ENCODE measurements at regions not wholly inside any gene's neighbourhood (a gene's known extent, or its start where the extent isn't known, plus 50 kb on each side); places are given as distances from the start of the nearest gene placed in this dataset.
"Not testable (repeated sequence)": the region's sequence is repeated elsewhere in the genome, so short reads cannot be mapped to it uniquely, and the experiment has no call there.

DNA sequence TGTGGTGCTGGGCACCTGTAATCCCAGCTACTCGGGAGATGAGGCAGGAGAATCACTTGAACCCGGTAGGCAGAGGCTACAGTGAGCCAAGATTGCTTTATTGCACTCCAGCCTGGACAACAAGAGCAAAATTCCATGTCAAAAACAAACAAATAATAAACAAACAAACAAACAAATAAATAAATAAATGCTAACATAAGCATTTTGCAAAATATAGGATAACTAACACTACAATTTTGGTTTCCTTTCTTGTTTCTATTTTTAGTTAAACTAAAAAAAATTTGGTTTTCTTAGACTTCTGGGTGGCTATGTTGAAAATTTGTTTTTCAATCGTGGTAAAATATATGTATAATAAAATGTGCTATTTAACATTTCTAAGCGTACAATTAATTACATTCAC lies 115.0 kb upstream of the ZNF516 start:
- DNase-seq (ENCODE audit: low read depth, low spot score) = no peak

DNA sequence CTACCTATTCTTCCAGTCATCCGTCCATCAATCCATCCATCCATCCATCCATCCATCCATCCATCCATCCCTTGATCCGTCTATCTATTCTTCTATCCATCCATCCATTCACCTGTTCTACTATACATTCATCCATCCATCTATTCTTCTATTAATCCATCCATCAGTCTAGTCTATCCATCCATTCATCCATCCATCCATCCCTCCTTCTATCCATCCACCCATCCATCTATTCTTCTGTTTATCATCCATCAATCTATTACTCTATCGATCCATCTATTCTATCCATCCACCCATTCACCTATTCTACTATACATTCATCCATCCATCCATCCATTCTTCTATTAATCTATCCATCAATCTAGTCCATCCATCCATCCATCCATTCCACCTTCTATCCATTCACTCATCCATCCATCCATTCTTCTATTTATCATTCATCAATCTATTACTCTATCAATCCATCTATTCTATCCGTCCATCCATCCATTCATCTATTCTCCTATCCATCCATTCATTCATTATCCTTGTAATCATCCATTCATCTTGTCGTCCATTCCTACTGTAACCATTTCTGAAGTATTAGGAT lies 110.4 kb upstream of the ZNF516 start:
- DNase-seq (ENCODE audit: low read depth, low spot score) = no peak

DNA sequence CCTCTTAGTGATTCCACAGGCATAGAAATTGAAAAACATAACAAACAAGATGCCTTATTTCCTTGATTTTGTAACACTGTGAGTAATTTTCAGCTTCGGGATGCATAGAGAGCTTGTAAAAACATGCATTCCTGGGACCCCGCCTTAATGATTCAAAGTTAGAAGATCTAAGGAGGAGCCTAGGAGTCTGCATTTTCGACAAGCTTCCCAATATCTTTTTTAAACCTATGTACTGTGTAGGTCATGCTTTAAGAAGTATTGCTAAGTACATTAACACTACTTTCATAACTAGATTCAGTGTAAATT lies 109.8 kb upstream of the ZNF516 start:
- DNase-seq (ENCODE audit: low read depth, low spot score) = no peak

DNA sequence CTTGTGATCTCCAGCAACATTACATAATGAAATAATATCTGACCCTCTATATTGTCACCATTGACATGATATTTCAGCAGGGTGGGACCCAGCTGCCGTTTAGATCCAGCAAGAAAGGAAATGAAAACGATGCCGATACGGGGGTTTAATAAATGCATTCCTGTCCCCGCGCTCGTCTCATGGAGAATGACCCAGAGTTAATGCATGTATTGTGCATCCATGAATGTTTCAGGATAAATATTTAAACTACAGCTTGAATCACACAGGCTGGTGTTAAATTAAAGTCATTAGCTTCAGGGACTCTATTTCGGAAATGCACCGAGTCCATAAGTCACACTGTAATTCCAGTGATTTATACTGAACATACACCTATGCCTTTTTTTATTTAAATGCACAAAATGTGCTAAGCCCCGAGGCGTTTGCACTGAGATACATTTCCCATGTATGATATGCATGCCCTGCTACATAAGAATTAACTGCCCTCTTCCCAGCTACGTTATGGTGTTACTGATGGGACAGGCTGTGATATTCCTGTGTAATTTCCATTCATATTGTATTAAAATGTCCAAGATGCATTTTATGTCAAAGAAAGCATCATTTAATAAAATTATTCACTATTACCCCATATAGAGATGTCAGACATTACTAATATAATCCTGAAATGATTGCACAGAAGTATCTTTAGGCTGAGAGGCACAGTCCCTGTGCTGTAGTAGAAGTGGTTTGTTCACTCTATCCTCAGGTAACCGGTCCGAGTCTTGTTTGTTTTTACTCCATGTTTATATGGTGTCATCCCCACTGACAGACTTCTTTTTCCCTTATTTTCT lies 109.3 kb upstream of the ZNF516 start:
- no peak for DNase-seq (ENCODE audit: low read depth, low spot score)

DNA sequence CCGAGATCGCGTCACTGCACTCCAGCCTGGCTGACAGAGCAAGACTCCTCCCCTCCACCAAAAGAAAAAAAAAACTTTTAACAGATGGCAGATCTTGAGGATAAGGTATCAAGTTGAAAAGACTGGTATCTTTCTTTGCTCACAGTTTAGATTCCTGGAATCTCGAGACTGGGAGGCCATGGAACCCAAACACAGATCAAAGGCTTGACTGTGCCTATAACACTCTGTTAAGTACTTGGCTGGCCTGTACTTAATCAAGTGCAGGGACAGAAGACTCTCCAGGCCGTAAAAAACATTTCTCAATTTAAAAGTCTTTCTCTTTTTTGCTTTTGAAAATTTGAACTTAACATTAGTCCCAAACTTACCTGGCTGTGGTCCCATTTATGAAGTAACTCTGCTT lies 107.1 kb upstream of the ZNF516 start:
- DNase-seq (ENCODE audit: low read depth, low spot score) = no peak

DNA sequence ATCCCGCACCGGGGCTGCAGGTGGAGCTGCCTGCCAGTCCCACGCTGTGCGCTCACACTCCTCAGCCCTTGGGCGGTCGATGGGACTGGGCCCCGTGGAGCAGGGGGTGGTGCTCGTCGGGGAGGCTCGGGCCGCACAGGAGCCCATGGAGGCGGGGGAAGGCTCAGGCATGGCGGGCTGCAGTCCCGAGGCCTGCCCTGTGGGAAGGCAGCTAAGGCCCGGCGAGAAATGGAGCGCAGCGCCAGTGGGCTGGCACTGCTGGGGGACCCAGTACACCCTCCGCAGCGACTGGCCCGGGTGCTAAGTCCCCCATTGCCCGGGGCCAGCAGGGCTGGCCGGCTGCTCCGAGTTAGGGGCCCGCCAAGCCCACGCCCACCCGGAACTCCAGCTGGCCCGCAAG lies 105.0 kb upstream of the ZNF516 start:
- not testable (repeated sequence) for DNase-seq (ENCODE audit: low read depth, low spot score)

DNA sequence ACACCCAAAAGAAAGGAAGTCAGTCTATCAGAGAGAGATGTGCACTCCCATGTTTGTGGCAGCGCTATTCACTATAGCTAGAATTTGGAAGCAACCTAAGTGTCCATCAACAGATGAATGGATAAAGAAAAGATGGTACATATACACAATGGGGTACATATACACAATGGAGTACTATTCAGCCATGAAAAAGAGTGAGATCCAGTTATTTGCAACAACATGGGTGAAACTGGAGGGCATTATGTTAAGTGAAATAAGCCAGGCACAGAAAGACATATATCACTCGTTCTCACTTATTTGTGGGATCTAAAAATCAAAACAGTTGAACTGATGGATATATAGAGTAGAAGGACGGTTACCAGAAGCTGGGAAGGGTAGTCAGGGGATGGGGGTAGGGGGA lies 99.9 kb upstream of the ZNF516 start:
- no peak for DNase-seq (ENCODE audit: low read depth, low spot score)

DNA sequence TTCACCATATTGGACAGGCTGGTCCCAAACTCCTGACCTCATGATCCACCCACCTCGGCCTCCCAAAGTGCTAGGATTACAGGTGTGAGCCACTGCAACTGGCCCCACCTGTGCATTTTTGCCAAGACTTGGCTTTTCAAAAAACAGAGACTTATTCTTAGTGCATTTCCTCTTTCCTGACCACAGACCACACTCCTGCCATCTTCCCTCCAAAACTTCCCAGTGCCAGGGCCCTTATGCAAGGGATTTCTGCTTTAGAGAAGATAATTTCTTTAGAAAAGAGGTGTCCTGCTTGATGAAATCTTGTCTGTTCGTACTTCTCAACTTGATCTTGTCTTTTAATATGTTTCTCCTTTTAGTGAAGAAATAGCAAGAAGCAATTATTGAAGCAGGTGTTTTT lies 98.8 kb upstream of the ZNF516 start:
- no peak for DNase-seq (ENCODE audit: low read depth, low spot score)

DNA sequence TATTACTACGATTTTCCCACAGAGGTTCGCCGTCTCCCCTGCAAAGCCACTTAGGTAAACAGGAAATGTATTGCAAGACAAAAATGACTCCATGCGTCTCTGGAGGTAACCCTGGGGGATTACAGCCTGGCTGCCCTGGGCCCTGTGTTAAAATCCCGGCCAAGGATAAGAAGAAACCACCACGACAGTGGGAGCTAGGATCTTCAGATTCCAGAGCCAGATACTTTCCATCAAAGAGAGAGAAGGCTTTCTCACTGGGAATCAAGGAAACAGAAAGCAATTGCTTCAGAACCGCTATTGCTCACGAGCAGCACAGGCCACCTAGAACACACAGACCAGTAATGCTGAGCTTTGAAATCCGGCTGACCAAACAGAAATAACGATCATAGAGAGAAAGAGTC lies 97.9 kb upstream of the ZNF516 start:
- no peak for DNase-seq (ENCODE audit: low read depth, low spot score)

DNA sequence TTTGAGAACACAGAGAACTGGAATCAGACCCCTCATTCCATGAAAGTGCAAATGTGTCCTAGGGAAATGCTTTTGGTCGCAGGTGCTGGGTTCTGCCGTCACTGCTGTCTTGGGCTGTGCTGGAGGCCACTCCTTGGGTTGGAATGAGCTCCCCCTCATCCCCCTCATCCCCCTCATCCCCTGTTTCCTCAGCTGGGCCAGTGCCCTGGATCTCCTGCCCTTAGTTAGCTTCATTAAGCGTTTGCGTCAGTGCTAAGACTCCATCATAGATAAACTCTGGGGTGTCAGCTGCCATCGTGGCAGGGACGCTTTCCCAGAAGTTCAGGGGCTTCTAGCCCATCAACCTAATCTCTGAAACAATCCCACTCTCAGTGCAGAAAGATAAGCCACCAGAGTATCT lies 97.1 kb upstream of the ZNF516 start:
- DNase-seq (ENCODE audit: low read depth, low spot score) = no peak

DNA sequence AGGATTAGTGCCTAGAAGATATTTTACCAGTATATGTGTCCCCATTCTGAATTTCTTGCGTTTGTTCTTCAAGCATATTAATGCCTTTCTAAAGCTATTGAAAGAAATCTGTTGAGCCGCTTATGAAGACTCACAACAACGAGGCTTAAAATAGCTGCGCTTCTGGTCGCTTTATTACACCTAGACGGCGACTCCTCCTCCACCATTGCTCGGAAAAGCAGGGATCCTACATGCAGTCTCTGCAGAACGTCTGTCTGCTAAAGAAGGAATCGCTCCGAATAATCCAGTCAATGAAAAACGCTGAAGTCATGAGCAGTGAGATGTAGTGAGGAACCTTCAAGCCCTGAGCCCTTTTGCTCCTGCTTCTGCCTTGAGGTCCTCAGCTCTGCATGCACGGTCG lies 94.8 kb upstream of the ZNF516 start:
- no peak for DNase-seq (ENCODE audit: low read depth, low spot score)

DNA sequence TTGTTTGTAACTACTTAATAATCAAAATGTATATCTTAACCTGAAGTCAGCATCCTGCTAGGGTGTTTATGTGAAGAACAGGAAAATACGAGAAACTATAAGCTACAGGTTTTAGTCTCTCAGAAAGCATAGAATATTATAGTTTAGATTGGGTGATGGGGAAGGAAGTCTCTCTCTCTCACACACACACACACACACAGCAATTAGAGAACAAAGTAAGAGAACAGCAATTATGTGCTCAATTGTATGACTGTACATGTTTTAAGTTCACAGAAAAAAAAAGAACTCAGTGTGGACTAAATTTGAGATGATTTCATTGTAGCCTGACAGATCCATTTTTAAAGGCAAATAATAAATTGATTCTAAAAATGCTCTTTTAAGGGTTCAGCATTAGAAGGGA lies 94.3 kb upstream of the ZNF516 start:
- DNase-seq (ENCODE audit: low read depth, low spot score) = no peak

DNA sequence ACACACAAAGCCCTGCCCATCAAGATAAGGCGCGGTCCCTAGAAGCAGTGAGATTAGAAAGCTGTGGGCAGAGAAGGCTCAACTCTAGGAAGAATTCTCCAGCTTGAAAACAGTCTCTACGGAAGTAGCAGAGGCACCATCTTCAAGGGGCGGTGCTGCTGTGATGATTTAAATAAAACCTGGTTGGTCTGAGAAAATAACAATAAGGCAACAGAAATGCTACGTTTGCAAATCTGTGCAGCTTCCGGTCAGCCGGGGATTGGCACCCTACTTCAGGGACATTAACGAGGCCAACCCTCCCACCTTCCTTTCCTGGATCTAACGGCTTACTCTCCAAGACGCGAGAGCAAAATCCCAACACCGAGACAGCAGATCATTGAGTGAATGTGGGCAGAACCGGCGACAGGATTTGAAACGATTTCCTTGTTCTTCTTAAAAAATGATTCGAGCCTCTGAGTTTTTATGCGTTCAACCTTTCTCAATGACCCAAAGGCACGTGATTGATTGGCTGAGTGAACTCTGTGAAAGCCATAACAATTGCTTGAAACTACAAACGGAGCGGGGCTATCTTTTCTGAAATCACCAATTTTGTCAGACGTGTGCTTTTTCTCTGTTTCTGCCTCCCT lies 93.7 kb upstream of the ZNF516 start:
- no peak for DNase-seq (ENCODE audit: low read depth, low spot score)

DNA sequence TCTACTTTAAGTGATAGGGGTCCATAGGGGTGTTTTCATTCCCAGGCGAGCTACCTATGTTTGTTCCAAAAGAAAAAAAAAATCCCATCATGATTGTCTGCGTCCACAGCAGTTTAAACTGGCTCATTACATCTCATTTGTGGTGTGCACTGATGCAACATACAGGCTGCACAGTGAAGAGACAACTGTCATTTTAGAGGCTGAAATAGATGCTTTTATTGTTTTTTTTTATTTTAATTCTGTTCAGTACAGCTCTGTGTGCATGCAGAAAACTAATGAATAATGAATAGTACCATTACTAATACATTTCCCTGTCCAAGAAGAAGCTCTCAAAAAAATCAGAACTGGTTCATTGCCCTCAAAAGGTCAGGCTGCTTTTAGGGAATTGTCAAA lies 92.8 kb upstream of the ZNF516 start:
- DNase-seq (ENCODE audit: low read depth, low spot score) = no peak

DNA sequence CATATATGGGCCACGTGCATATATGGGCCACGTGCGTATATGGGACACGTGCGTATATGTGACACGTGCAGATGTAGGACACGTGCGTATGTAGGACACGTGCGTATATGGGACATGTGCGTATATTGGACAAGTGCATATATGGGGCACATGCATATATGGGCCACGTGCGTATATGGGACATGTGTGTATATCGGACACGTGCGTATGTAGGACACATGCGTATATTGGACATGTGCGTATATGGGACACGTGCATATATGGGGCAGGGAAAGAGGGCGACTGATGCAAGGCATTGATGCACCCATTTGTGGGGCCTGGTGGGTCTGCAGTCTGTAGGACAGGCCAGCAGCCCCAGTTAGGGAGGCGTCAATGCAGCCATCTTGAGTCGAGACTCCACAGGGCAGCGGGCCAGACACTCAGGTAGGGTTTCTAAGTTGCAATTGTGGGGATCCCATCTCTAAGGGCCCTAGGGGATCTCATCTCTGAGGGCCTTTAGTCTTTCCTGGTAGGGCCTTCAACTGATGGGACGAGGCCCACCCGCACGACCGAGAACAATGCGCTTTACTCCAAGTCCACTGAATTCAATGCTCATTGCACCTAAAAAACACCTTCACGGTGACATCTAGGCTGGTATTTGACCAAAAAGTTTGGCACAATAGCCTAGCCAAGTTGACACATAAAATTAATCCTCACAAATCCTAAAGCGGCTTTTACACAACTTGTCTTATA lies 92.3 kb upstream of the ZNF516 start:
- DNase-seq (ENCODE audit: low read depth, low spot score) = no peak

DNA sequence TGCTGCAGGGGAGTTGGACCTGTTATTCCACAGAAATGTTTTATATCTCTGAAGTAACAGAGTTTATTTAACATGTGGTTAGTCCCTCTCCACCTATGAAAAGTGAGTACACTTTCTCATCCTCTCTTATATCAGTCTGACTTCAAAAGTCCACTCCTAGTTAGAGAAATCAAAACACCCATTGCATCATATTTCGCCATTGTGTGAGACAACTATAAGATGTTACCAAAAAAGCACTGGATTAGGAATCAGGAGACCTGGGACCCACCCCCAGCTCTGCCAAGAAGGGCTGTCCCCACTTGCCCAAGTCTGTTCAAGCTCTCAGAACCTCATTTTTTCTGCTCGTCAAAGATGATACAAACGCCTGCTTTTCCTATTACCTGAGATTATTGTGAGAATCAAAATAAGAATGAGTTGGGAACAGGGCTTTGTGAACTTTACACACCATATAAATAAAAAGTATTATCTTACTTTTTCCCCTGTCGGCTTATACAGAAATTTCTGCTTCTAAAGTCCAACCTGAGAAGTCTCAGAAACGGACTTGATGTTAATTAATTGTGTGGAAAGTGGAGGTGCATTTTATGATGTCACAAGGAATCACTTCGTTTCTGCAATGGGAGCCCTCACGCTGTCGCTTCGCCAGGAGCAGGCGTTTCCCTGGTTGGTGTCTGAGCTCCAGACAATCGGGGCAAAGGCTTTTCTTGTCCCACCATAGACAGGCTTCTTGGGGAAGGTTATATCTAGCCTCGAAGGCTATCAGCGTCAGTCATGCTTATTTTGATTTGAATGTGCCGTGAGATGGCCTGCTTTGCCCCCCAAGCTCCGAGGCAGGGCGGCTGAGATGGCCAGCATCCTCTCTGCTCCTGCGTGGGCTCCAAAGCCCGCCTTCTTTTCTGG lies 89.6 kb upstream of the ZNF516 start:
- no peak for DNase-seq (ENCODE audit: low read depth, low spot score)

DNA sequence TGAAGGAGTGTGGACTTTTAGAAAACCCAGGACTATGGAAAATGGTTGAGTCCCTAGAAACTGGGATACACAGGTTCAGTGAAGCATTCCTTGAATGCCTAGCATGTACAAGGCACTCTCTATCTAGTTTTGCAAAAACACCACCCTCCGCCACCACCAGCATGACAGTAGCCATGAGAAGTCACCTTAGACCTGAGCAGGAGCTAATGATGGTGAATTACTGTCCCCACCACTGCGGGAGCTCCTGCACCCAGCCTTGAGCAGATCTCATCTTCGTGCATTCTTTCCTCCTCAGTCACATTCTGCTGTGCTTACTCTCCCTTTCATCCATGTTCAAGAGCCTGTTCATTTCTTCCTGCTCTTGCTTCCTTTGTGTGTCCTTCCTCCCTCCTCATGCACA lies 86.2 kb upstream of the ZNF516 start:
- no peak for DNase-seq (ENCODE audit: low read depth, low spot score)

DNA sequence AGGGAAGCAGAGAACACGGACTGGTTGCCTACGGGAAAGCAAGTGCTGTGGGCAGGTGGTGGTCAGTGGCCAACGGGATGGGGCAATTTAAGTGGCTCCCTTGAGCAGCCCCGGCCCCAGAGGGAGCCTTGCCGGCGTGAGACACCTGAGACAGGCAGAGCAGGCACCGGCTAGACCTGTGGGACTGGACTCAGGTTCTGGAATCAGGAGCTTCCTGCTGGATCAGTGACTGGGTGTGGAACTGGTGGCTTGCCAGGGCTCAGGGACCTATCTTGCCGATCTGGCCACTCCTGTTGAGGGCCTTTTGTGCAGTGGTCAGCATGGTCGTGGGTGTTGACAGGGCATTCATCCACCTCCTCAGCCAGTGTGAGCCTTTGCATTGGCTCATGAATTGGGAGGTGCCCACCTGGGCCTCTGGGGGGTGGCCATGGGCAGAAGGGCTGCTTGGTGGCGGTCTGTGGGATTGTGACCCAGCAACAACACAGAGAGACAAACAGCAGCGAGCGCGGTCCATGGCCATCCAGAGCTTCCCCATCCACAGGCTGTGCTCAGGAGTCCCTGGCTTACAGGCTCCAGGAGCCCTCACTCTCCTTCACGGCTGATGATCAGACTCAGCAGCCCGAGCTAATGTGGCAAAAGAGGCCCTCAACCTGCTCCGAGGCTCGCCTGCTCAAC lies 85.4 kb upstream of the ZNF516 start:
- DNase-seq (ENCODE audit: low read depth, low spot score) = no peak

DNA sequence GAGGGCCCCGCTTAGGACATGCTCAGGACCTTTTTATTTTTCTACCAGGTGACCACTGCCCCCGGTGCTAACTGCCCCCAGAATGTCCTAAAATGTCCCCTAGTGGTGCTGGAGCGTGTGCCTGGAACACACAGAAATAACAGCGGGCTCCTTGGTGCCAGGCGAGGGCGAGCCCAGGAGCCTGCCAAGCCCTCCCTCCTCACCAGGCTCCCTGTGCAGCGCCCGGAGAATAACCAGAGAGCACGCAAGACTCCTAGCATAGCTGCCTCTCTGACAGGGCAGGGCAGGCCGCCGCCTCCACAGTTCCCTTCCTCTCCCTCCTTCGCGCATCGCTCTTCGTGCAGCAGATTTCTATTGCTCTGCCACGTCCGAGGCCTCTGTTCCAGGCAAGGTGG lies 84.3 kb upstream of the ZNF516 start:
- DNase-seq (ENCODE audit: low read depth, low spot score) = no peak

DNA sequence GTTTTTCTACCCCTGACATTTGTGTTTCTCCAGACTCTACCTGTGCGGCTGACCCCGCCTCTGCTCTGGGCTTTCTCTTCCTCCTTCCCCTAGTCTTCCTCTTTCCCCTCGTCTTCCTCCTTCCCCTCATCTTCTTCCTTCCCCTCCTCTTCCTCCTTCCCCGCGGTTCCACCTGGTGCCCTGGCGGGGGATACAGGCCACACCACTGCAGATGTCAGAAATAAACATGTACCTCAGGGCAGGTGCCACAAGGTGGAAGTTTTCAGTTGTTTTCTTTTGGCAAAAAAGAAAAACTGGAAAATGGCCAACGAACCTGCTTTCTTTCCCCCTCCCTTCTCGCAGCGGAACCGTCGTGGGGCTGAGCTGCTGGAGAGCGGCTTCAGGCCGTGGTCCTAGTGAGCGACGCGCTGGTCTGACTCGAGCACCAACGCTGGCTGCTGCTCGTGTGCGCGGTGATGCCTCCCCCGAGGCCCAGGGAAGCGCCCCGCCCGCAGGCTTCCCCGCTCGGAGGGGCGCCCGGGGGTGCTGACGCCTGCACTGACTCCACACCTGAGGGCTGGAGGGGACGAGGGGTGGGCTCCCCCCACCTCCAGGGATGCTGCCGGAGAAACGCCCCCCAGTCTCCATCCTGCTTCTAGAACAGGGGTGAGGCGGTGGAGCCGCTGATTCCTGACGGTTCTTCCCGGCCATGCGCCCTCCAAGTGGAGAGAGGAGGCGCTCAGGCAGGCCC lies 83.7 kb upstream of the ZNF516 start:
- DNase-seq (ENCODE audit: low read depth, low spot score) = no peak

Measured in iPS DF 19.7 (cell line).